HG03045 (cell line): ENCODE measurements at regions not wholly inside any gene's neighbourhood (a gene's known extent, or its start where the extent isn't known, plus 50 kb on each side); places are given as distances from the start of the nearest gene placed in this dataset.
"Not testable (repeated sequence)": the region's sequence is repeated elsewhere in the genome, so short reads cannot be mapped to it uniquely, and the experiment has no call there.

Source experiments
- ATAC-seq: cut with Tn5 transposase; IDR thresholded peaks from one replicate; pipeline ENCODE4 v1.9.1; 2021; ENCODE audit warnings: mild to moderate bottlenecking, moderate library complexity; ENCODE audit not compliant: unreplicated experiment

DNA sequence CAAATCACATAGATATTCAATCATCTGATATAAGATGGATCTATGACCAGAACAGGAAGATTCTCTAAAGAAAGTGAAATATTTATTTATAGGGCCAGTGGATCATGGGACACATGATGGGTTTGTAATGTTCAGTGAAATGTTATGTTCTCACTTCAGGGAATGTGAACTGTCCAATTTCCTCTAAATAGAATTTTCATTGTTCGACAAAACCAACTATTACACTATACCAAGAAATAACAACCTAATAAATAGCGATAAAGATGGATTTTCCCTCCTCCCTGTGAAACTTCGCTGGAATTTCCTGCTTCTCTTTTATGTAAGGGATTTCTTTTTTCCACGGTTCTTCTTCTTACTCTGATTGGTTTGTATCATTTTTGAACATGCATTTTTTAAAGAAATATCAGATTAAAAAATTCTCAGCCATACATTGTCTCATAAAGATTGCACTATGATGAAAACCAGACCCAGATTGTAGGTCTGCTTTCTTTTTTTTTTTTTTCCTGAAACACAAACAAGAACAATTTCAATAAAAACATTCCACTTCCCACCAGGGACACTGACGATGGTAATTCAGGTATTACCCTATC, 139.8 kb upstream of the ZEB1 start:
- ATAC-seq: no peak

DNA sequence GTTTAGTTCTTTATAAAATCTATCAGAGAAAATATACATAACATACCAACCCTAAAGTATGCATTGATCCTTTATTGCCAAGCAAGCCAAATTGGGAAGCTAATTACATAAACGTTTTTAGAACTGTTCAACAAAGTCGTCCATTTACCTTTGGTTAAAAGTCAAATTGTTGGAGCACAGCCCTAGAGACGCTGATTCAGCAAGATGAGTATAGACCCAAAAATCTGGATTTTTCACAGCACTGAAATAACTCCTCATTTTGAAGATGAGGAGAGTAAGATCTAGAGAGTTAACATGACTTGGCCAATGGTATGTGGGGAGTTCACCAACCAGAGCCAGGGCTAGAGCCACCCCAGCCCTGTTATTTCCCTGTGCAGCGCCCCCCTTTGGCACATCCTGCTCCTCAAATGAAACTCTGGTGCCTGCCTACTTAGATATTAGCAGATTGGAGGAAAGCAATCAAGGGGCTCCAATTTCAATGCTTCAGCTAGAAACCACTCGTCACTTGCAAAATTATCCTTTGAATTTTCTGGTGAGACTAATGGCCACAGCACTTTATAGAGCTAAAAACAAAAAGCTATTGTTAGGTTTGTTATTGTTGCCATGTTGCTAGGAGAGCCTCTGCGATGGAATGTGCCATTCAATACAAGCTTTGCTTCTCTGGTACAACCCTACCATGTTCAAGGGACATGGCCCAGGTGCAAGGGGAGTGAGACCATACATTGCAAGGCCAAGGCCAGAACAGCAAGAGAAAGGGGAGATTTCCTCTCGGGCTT, 132.6 kb upstream of the ZEB1 start:
- no peak for ATAC-seq

DNA sequence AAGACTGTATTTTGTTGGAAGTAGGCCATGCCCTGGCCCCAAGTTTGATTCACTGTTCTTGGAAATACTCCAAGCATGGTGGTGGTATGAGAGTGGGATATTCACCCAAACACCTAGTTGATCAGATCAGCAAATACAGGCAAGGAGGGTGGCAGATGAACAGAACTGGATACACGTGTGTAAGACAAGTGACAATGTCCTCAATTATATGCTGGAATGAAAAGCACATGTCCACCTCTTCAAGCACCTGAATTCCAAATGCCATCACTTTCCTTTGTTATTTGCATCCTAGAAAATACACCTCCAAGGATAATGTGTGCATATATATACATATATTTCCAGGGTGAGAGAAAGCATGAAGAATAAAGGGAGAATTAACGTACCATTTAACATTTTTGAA, 131.8 kb upstream of the ZEB1 start:
- ATAC-seq: no peak

DNA sequence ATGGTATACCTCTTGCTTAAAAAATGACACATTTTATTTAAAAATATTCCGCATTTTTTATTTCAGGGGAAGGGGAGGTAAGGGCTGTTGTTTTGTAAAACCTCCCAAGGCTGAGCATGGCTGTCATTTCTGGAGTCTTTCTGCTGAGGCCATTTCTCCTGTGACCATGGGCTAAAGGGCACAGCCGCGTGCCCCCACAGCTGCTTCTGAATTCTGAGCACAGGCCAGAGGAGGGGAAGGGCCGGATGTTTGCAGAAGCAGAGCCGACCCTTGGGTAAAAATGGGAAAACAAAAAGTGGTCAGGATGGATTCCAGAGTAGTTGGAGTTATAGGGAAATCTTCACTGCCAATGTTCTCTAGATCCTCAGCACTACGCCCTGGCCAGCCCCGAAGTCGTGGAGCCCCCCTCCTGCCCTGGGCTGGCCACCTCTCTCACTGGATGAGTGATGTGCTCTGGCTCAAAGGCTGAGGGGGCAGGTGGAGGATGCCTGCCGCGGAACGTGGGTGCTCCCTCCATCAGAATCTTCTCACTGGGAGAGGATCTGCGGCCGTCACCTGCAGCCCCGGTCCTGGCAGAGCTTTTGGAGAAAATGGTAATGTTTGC, 131.3 kb upstream of the ZEB1 start:
- ATAC-seq: no peak

DNA sequence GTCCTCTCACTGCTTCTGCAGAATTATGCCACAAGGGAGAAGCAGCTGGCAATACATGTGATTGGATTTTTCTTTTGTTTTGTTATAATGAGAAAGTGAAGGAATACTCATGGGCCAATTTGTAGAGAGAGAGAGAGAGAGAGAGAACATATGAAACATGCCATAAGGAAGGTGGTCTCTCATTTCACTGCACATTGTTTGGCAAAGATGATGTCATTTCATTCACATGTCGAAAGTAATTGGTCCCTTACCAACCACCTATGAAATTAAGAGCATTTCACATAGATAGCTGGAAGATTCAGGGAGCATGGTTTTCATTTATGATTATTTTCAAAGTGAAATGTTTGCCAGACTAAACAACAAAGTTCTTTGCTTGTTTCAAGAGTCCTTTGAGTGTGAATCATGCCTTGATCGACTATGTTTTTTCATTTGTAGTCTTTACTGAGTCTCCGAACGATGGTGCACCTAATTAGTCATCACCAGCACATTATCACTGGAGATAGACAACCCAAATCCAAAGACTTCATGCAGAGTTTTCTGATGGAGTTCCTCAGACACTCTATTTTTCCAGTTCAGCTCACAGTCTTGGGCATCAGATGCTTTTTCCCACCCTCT, 130.1 kb upstream of the ZEB1 start:
- ATAC-seq: no peak

DNA sequence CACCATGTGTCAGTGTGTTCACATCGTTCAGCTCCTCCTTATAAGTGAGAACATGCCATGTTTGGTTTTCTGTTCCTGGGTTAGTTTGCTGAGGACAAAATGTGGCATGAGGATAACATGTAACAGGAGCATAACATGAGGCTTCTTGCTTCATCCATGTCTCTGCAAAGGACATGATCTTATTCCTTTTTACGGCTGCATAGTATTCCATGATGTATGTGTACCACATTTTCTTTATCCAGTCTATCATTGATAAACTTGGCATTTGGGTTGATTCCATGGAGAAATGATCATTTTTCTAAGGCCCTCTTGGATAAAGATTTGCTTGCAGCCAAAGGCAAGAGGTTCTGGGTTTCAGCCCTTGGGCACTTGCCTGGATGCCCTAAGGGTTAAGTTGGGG, 128.5 kb upstream of the ZEB1 start:
- no peak for ATAC-seq

DNA sequence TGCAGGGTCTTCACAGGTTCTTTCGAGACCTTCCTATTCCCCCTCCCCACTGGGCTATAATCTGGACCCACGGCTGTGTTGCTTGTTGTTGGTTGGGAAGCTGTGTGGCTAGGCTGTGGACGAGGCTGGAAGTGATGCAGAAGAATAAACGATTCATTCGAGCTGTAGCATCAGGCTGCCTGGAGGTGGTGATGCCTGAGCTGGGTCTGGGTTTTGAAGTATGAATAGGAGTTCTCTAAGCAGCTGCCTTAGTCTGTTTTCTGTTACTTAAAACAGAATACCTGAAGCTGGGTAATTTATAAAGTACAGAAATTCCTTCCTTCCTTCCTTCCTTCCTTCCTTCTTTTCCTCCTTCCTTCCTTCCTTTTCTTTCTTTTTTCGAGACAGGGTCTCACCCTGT, 126.5 kb upstream of the ZEB1 start:
- no peak for ATAC-seq

DNA sequence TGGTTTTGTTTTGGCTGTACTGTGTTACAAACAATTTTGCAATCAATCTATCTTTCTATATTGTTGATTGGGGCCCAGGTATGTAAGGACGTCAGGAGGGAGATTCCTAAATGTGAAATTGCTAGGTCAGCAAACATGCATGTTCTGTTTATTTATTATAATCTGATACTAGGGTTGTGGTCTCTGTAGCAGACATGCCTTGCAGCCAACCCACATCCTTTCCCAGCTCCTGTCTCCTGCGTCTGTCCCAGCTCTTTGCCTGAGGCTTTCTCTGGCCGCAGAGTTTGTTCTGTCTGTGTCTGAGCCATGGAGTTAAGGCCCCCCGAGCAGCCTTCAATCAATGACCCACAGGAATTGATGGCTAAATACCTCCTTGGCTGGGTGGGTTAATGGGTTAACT, 124.0 kb upstream of the ZEB1 start:
- no peak for ATAC-seq

DNA sequence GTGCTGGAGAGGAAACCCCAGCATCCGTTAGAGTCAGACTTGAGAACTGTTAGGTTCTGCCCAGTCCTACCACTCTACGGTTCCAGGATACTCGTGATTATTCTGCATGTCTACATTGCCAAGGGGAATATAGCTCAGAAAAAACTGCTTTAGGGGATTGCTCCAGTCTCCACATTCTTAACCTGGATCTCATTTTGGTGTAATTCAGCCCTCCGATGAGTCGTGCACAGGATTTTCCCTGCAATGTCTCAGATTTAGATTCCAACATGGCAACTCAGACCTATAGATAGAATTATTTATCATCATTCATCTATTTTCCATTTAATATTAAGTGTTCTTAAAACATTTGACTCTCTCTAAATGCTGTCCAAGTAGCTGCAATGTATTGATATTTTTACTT, 121.1 kb upstream of the ZEB1 start:
- ATAC-seq: no peak

DNA sequence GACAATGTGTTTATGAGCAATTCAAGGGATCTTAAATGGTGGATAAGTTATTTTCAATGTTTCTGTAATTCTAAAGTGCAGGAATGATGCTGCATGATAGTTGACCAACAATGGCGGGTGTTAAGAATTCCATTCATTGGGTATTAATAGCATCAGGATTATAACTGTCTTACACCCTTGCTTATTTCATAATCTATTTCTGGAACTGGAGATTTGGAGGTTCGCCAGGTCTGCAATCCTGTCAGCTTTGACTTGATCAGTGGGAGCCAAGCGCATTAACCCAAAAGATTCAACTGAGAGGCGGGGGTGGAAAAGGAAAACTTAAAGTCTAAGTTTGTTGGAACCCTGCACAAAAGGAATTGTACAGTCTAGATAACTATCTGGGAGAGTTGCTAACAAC, 114.9 kb upstream of the ZEB1 start:
- no peak for ATAC-seq

DNA sequence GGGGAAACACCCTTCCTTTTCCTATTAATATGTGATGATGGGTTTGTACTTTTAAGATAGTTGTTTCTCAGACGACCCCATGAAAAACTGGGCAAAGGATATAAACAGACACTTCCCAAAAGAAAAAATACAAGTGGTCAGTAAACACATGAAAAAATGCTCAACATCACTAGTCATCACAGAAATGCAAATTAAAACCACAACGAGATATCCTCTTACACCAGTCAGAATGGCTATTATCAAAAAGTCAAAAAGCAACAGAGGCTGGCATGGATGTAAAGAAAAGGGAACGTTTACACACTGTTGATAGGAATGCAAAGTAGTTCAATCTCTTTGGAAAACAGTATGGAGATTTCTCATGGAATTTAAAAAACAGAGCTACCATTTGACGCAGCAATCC, 111.4 kb upstream of the ZEB1 start:
- no peak for ATAC-seq

DNA sequence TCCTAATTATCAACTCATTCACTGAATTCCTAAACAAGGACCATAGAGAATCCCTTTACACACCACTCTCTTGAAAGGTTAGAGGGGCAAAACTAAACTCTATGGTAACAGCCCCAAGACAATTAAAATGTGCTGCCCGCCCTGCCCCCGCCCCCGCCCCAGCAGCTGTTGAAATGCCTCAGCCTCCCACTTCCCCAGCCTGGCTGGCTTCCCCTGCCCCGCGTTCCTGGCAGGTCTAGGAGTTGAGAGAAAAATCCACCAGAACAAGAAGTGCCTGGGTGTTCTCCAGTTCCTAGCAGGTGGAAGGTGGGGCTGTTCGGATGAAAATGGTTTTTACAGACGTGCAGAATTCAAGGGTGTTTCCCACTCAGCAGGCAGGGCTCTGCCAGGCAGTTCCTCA, 109.5 kb upstream of the ZEB1 start:
- ATAC-seq: no peak

DNA sequence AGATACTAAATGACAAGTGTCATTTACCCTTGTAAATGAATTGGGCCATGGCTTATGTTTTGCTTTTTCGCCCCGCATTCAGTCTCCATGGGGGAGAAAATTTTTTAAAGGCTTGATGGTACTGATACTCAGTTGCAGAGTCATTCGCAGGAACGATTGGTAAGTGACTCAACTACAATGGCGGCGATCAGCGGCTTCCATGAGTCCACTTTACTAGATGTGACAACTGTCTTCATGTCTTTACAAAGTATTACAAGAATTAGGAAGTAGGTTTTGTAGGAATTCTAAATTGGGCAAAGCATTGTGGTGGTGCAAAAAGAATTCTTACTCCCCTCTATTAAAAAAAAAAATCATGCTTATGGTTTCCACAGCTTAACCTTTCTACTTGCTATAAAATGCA, 108.8 kb upstream of the ZEB1 start:
- ATAC-seq: no peak

DNA sequence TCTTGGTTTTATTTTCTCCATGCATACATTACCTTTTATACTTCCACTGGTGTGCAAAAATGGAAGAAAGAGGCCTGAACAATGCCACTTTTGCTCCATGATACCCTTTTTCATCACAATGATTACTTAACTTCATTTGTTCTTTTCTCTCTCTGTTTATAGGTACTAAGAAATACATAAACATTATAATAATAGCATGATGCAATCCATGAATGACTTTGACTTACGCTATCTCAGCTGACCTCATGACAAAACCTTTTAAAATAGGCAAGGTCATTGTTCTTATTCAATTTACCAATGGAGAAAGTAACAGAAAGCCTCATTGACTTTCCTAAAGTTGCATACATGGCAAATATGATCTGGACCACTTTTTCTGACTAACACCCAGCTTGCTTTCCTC, 105.1 kb upstream of the ZEB1 start:
- no peak for ATAC-seq

DNA sequence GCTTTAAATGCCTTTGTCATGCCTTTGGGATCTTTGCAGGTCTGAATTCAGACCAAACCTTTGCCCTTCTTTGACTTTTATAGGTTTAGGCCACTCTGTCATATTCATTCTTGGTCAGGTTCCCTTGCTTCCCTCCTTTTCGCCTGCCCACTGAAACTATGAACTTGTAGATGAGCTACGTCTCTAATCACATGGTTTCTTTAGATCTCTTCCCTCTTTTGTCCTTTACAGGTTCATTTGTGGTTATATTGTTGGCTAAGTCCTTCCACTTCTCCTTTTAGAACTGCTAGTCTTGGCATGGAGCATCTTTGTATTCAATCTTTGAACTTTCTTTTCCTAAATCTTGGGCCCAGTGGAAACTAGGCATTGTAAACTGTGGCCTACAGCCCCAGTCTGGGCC, 104.0 kb upstream of the ZEB1 start:
- ATAC-seq: no peak

DNA sequence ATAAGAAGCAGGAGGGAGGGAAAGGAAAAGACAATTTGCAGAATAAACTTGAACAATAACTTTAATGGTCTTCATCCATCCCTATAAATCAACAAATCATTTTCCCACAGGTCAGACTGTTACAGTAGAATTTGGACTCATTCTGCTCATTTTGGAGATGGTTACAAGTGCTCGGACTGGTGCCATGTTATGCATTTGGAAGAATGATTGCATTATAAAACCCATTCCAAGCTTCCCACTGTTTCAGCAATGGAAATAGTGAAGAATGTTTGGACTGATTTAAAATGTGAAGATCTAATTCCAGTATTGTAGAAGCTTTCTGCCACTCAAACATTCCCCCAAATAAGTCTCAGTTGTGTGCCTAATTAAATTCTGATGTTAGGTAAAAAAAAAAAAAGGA, 99.7 kb upstream of the ZEB1 start:
- no peak for ATAC-seq

DNA sequence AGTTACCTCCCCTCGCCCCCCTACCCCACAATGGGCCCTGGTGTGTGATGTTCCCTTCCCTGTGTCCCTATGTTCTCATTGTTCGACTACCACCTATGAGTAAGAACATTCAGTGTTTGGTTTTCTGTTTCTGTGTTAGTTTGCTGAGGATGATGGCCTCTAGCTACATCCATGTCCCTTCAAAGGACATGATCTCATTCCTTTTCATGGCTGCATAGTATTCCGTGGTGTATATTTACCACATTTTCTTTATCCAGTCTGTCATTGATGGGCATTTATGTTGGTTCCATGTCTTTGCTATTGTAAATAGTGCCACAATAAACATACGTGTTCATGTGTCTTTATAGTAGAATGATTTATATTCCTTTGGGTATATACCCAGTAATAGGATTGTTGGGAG, 90.2 kb upstream of the ZEB1 start:
- not testable (repeated sequence) for ATAC-seq

DNA sequence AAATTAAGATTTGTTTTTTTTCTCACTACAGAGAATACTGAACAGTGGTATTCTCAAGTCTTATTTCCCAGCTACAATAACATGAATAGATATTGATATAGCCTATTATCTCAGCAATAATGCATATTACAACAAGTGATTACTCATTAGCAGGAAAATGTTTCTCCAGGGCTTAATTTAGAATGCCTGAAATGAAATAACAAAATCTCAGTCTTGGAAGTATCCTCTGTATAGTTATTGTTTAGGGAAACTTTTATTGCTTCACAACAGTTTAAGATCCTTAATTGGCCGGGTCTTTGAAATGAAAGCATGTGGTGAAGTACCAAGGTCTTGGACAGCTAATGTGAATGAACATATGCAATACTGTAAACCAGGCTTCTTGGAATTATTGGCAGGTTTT, 79.1 kb upstream of the ZEB1 start:
- ATAC-seq: no peak

DNA sequence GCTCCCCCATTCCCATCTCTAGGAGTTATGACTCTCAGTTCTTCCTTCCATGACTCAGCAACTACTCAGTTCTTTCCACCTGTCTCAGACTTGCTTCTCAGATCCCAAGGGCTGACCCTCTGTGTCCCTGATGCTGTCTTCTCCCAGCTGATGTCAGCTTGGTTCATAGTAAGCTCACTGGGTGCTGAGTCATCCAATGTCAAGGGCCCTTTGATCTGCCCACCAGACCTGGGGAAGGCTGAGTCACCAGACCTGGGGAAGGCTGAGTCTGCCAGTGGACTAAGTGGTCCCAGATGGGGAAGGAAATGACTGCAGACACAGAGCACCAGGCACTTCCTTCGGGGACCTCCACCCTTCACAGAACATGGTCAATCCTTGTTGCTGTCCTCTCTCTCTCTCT, 76.1 kb upstream of the ZEB1 start:
- no peak for ATAC-seq

DNA sequence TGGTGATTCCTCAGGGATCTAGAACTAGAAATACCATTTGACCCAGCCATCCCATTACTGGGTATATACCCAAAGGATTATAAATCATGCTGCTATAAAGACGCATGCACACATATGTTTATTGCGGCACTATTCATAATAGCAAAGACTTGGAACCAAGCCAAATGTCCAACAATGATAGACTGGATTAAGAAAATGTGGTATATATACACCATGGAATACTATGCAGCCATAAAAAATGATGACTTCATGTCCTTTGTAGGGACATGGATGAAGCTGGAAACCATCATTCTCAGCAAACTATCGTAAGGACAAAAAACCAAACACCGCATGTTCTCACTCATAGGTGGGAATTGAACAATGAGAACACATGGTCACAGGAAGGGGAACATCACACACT, 67.9 kb upstream of the ZEB1 start:
- not testable (repeated sequence) for ATAC-seq

DNA sequence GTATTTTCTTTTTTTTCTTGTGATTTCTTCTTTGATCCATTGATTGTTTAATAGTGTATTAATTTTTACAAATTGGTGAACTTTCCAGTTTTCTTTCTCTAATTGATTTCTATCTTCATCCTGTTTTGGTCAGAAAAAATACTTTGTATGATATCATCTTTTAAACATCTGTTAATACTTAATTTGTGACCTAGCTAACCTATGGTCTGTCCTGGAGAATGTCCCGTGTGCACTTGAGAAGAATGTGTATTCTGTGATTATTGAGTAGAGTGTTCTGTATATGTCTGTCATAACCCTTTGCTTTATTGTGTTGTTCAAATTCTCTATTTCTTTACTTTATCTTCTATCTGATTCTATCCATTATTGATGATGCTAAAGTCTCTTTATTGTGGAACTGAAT, 65.8 kb upstream of the ZEB1 start:
- ATAC-seq: no peak
